Liver (tissue), 8 donors: ENCODE measurements at regions not wholly inside any gene's neighbourhood (a gene's known extent, or its start where the extent isn't known, plus 50 kb on each side); places are given as distances from the start of the nearest gene placed in this dataset.

Experiments
- DNase-seq: peaks from one replicate; pipeline ENCODE4 v3.0.0-alpha.2; 2017; ENCODE audit warnings: low spot score
- H3K27ac ChIP-seq, 2 donors: one replicate each; pipeline ENCODE4 v1.7.0; 2013; ENCODE audit warnings: inconsistent platforms in 2 of 2, low read length in 2 of 2, control low read depth in 1 of 2, low read depth in 1 of 2, mild to moderate bottlenecking in 1 of 2
- H3K27me3 ChIP-seq, 4 donors: one replicate each; pipeline versions ENCODE4 v1.6.1 to v1.7.0; 2013; ENCODE audit warnings: low read length in 3 of 4, inconsistent platforms in 1 of 4, mild to moderate bottlenecking in 1 of 4, moderate library complexity in 1 of 4; ENCODE audit not compliant: control insufficient read depth in 4 of 4, insufficient read depth in 4 of 4
- H3K36me3 ChIP-seq, 4 donors: one replicate each; pipeline versions ENCODE4 v1.6.1 to v1.7.0; 2013; ENCODE audit warnings: low read length in 3 of 4, mild to moderate bottlenecking in 3 of 4, low read depth in 1 of 4, moderate library complexity in 1 of 4; ENCODE audit not compliant: control insufficient read depth in 4 of 4, insufficient read depth in 3 of 4
- H3K4me1 ChIP-seq, 4 donors: one replicate each; pipeline versions ENCODE4 v1.6.1 to v1.7.0; 2013; ENCODE audit warnings: low read length in 3 of 4, mild to moderate bottlenecking in 3 of 4, moderate library complexity in 1 of 4; ENCODE audit not compliant: control insufficient read depth in 4 of 4, insufficient read depth in 4 of 4
- H3K4me3 ChIP-seq, 3 donors: one replicate each; pipeline versions ENCODE4 v1.6.1 to v1.7.0; 2013; ENCODE audit warnings: low read length in 3 of 3, control low read depth in 1 of 3, low read depth in 1 of 3, mild to moderate bottlenecking in 1 of 3
- H3K9ac ChIP-seq, 2 donors: one replicate each; pipeline ENCODE4 v1.7.0; 2013; ENCODE audit warnings: low read length in 2 of 2, mild to moderate bottlenecking in 2 of 2, moderate library complexity in 2 of 2, control low read depth in 1 of 2, low read depth in 1 of 2
- H3K9me3 ChIP-seq, 4 donors: one replicate each; pipeline versions ENCODE4 v1.6.1 to v1.7.0; 2013; ENCODE audit warnings: low read length in 3 of 4; ENCODE audit not compliant: control insufficient read depth in 4 of 4
- ATF3 ChIP-seq: IDR thresholded peaks from 2 replicates; pipeline ENCODE4 v1.6.1; 2016; ENCODE audit warnings: antibody characterized with exemption
- CTCF ChIP-seq: fragments of 150-350 bp; IDR thresholded peaks from 2 replicates; pipeline ENCODE4 v1.5.1; 2017; ENCODE audit warnings: improper control_type of control experiment, low read depth, low read length; ENCODE audit not compliant: missing input control
- EGR1 ChIP-seq, 2 donors: IDR thresholded peaks; 2 replicates each; pipeline ENCODE4 v1.6.1; 2016 to 2018; ENCODE audit warnings: antibody characterized with exemption in 2 of 2, low read depth in 2 of 2
- FOXA1 ChIP-seq: IDR thresholded peaks from 2 replicates; pipeline ENCODE4 v1.6.1; 2016; ENCODE audit warnings: antibody characterized with exemption
- FOXA2 ChIP-seq: IDR thresholded peaks from 2 replicates; pipeline ENCODE4 v1.6.1; 2016; ENCODE audit warnings: antibody characterized with exemption
- GABPA ChIP-seq, 2 donors: IDR thresholded peaks in 1 of 2; conservative IDR thresholded peaks in 1 of 2; 2 replicates each; pipeline ENCODE4 v1.6.1; 2016; ENCODE audit warnings: antibody characterized with exemption in 2 of 2, mild to moderate bottlenecking in 1 of 2, moderate library complexity in 1 of 2
- HNF4A ChIP-seq, 2 donors: conservative IDR thresholded peaks; 2 replicates each; pipeline ENCODE4 v1.6.1; 2016; ENCODE audit warnings: antibody characterized with exemption in 2 of 2, mild to moderate bottlenecking in 2 of 2
- HNF4G ChIP-seq: IDR thresholded peaks from 2 replicates; pipeline ENCODE4 v1.6.1; 2016; ENCODE audit warnings: antibody characterized with exemption
- JUND ChIP-seq, 2 donors: IDR thresholded peaks; 2 replicates each; pipeline ENCODE4 v1.6.1; 2016; ENCODE audit warnings: antibody characterized with exemption in 2 of 2
- MAX ChIP-seq: IDR thresholded peaks from 2 replicates; pipeline ENCODE4 v1.6.1; 2016; ENCODE audit warnings: antibody characterized with exemption
- NR2F2 ChIP-seq: IDR thresholded peaks from 2 replicates; pipeline ENCODE4 v1.6.1; 2016; ENCODE audit warnings: antibody characterized with exemption
- RAD21 ChIP-seq, 2 donors: IDR thresholded peaks; 2 replicates each; pipeline ENCODE4 v1.6.1; 2016; ENCODE audit warnings: antibody characterized with exemption in 2 of 2, mild to moderate bottlenecking in 2 of 2
- REST ChIP-seq: IDR thresholded peaks from 2 replicates; pipeline ENCODE4 v1.6.1; 2016; ENCODE audit warnings: antibody characterized with exemption, mild to moderate bottlenecking
- RXRA ChIP-seq, 2 donors: IDR thresholded peaks; 2 replicates each; pipeline ENCODE4 v1.6.1; 2017 to 2018; ENCODE audit warnings: antibody characterized with exemption in 2 of 2, mild to moderate bottlenecking in 1 of 2
- SP1 ChIP-seq: IDR thresholded peaks from 2 replicates; pipeline ENCODE4 v1.6.1; 2018; ENCODE audit warnings: antibody characterized with exemption, mild to moderate bottlenecking
- TAF1 ChIP-seq: conservative IDR thresholded peaks from 2 replicates; pipeline ENCODE4 v1.6.1; 2016; ENCODE audit warnings: antibody characterized with exemption, mild to moderate bottlenecking
- YY1 ChIP-seq: IDR thresholded peaks from 2 replicates; pipeline ENCODE4 v1.6.1; 2016; ENCODE audit warnings: antibody characterized with exemption, mild to moderate bottlenecking
- ZBTB33 ChIP-seq: IDR thresholded peaks from 2 replicates; pipeline ENCODE4 v1.6.1; 2016; ENCODE audit warnings: antibody characterized with exemption
- WGBS: extraction: QIAGEN DNeasy Blood & Tissue Kit; methylation state at CpG from one replicate; pipeline ENCODE4 v1.1.7; 2013; 5-methylcytosine and 5-hydroxymethylcytosine counted together
- donor health status: healthy.
- donor health status: healthy.
- donor health status: healthy.
- donor health status: healthy.
- donor health status: healthy.

GRCh38 chr3:6697285-6697684 is 163.6 kb upstream of the GRM7 start:
- 56% methylated on average over 3 of the region's 3 CpGs for WGBS
- H3K27me3 ChIP-seq, result no peaks in the 10 kb centered on the region
- no peaks in the 10 kb centered on the region for H3K36me3 ChIP-seq
- H3K4me1 ChIP-seq, result no peaks in the 10 kb centered on the region
- no peak for DNase-seq
- H3K27ac ChIP-seq, result no peak overlapping the region
- no peaks in the 10 kb centered on the region for H3K9me3 ChIP-seq
- no peak overlapping the region for H3K4me3 ChIP-seq
- TF ChIP-seq HNF4A (conservative IDR thresholded peaks at IDR 0.05), result no peak
- TF ChIP-seq YY1, result no peak
- TF ChIP-seq TAF1, result no peak
- no peak for TF ChIP-seq CTCF
- TF ChIP-seq FOXA2, result no peak
- TF ChIP-seq MAX, result no peak
- TF ChIP-seq GABPA (IDR thresholded peaks at IDR 0.05 in 1 of 2, conservative IDR thresholded peaks at IDR 0.05 in 1 of 2), result no peak
- TF ChIP-seq FOXA1, result no peak
- no peak for TF ChIP-seq RXRA (IDR thresholded peaks at IDR 0.05)
- no peak for TF ChIP-seq RAD21 (IDR thresholded peaks at IDR 0.05)
- no peak for TF ChIP-seq NR2F2
- TF ChIP-seq SP1, result no peak
- TF ChIP-seq ZBTB33, result no peak
- H3K9ac ChIP-seq, result no peak overlapping the region

GRCh38 chr3:6697722-6698121 is 163.2 kb upstream of the GRM7 start:
- 65% methylated on average over 6 of the region's 6 CpGs for WGBS
- Histone ChIP-seq H3K27me3 (no peaks in the 10 kb centered on the region), H3K9me3 (no peaks in the 10 kb centered on the region), H3K36me3 (no peaks in the 10 kb centered on the region), H3K9ac (no peak overlapping the region), H3K27ac (no peak overlapping the region), H3K4me1 (no peaks in the 10 kb centered on the region), H3K4me3 (no peak overlapping the region)
- DNase-seq, result no peak
- TF ChIP-seq EGR1 (IDR thresholded peaks at IDR 0.05; ENCODE audit: low read depth in 2 of 2), result no peak
- TF ChIP-seq REST, result no peak
- TF ChIP-seq RAD21 (IDR thresholded peaks at IDR 0.05), result no peak
- TF ChIP-seq YY1, result no peak
- TF ChIP-seq MAX, result no peak
- no peak for TF ChIP-seq JUND (IDR thresholded peaks at IDR 0.05)
- TF ChIP-seq SP1, result no peak
- no peak for TF ChIP-seq NR2F2
- no peak for TF ChIP-seq GABPA (IDR thresholded peaks at IDR 0.05 in 1 of 2, conservative IDR thresholded peaks at IDR 0.05 in 1 of 2)
- no peak for TF ChIP-seq ATF3
- TF ChIP-seq HNF4G, result no peak
- TF ChIP-seq FOXA2, result no peak
- no peak for TF ChIP-seq CTCF
- no peak for TF ChIP-seq FOXA1
- no peak for TF ChIP-seq RXRA (IDR thresholded peaks at IDR 0.05)
- TF ChIP-seq ZBTB33, result no peak
- no peak for TF ChIP-seq TAF1
